GM12878 (cell line): ENCODE measurements at regions not wholly inside any gene's neighbourhood (a gene's known extent, or its start where the extent isn't known, plus 50 kb on each side); places are given as distances from the start of the nearest gene placed in this dataset.

ENCODE experiments used
- ATAC-seq: fragments of 200-7000 bp; cut with Tn5 transposase; 3 replicates; pipeline ENCODE4 v1.9.1; 2020; ENCODE audit warnings: mild to moderate bottlenecking, moderate library complexity
- BruUV-seq: library from RNA; stranded (reverse); fragments of 400-500 nt; replicated peaks from 2 replicates; lab custom pipeline; 2021; lab: Mats Ljungman, UMichigan
- CTCF ChIA-PET: fragments of 300-600 bp; sonication (Branson Sonifier 250); formaldehyde crosslinking; extraction: SDS; loops from one replicate; lab custom pipeline; 2021; ENCODE audit warnings: inconsistent platforms; lab: Yijun Ruan, JAX
- POLR2A ChIA-PET: fragments of 350-600 bp; formaldehyde crosslinking; extraction: SDS; loops from one replicate; lab custom pipeline; 2021; ENCODE audit warnings: inconsistent platforms; lab: Charles Lee
- RAD21 ChIA-PET: fragments of 300-600 bp; sonication (Branson Sonifier 250); formaldehyde crosslinking; loops from one replicate; lab custom pipeline; 2023; ENCODE audit warnings: antibody characterized with exemption; ENCODE audit not compliant: unreplicated experiment; lab: Charles Lee
- SMC1A ChIA-PET: fragments of 300-600 bp; sonication (Branson Sonifier 250); formaldehyde crosslinking; loops from one replicate; lab custom pipeline; 2023; ENCODE audit not compliant: unreplicated experiment, uncharacterized antibody; lab: Charles Lee
- DNase-seq: peaks from one replicate; pipeline ENCODE4 v3.0.0-alpha.2; 2011; ENCODE audit warnings: low read depth, low spot score
- FAIRE-seq: peaks from 3 replicates; lab custom pipeline; 2011; peaks lifted over from hg19 to GRCh38; lab: Jason Lieb, UNC
- H2AFZ ChIP-seq: 2 replicates; pipeline ENCODE4 v1.6.0; 2011; ENCODE audit warnings: low read depth, low read length, control low read depth; ENCODE audit not compliant: control insufficient read depth
- H3K27ac ChIP-seq: 2 replicates; pipeline ENCODE4 v1.5.1; 2011; ENCODE audit warnings: control low read depth; ENCODE audit not compliant: control insufficient read depth, insufficient read depth
- H3K27me3 ChIP-seq, 2 experiments: replicated peaks in 1 of 2; 2 replicates each; pipeline versions ENCODE4 v1.6.0 to v1.6.1; 2011; ENCODE audit warnings: low read length in 1 of 2; ENCODE audit not compliant: control insufficient read depth in 2 of 2, insufficient read depth in 2 of 2
- H3K36me3 ChIP-seq, 2 experiments: 2 replicates each; pipeline ENCODE4 v1.5.1; 2011; ENCODE audit warnings: low read length in 1 of 2; ENCODE audit not compliant: control insufficient read depth in 2 of 2, insufficient read depth in 2 of 2
- H3K4me1 ChIP-seq: 2 replicates; pipeline ENCODE4 v1.6.1; 2011; ENCODE audit warnings: mild to moderate bottlenecking, low read length, moderate library complexity, mixed read lengths; ENCODE audit not compliant: control insufficient read depth, insufficient read depth
- H3K4me2 ChIP-seq: 2 replicates; pipeline ENCODE4 v1.6.0; 2011; ENCODE audit warnings: control low read depth; ENCODE audit not compliant: control insufficient read depth, insufficient read depth
- H3K4me3 ChIP-seq: fragments of 200-600 bp; sonication (generic); 2 replicates; pipeline ENCODE4 v1.5.1; 2016
- H3K79me2 ChIP-seq: 2 replicates; pipeline ENCODE4 v1.6.0; 2011; ENCODE audit warnings: low read length; ENCODE audit not compliant: control insufficient read depth, insufficient read depth
- H3K9ac ChIP-seq: 2 replicates; pipeline ENCODE4 v1.8.0; 2011; ENCODE audit warnings: low read length, control low read depth, mixed read lengths; ENCODE audit not compliant: control insufficient read depth, insufficient read depth
- H3K9me3 ChIP-seq: replicated peaks from 3 replicates; pipeline ENCODE4 v1.5.1; 2011; ENCODE audit warnings: mild to moderate bottlenecking, low read length; ENCODE audit not compliant: control insufficient read depth, insufficient read depth
- H4K20me1 ChIP-seq: 2 replicates; pipeline ENCODE4 v1.6.0; 2011; ENCODE audit not compliant: control insufficient read depth, insufficient read depth
- BACH1 ChIP-seq: fragments of 450-650 bp; IDR thresholded peaks from 2 replicates; pipeline ENCODE4 v1.6.1; 2017; ENCODE audit warnings: mild to moderate bottlenecking, borderline replicate concordance
- CBX5 ChIP-seq: sonication (generic); IDR thresholded peaks from 2 replicates; pipeline ENCODE4 v1.6.1; 2016; ENCODE audit warnings: low read depth, moderate library complexity, mild to moderate bottlenecking, inconsistent platforms
- CEBPZ ChIP-seq: fragments of 150-350 bp; IDR thresholded peaks from 2 replicates; pipeline ENCODE4 v1.6.1; 2016; ENCODE audit warnings: low read depth, low read length
- HDGF ChIP-seq: fragments of 450-650 bp; IDR thresholded peaks from 2 replicates; pipeline ENCODE4 v1.6.1; 2016; ENCODE audit warnings: antibody characterized with exemption
- NFIC ChIP-seq: IDR thresholded peaks from 2 replicates; pipeline ENCODE4 v1.6.1; 2012; ENCODE audit warnings: low read depth, mild to moderate bottlenecking, inconsistent platforms, low read length, moderate library complexity
- NRF1 ChIP-seq: conservative IDR thresholded peaks from 2 replicates; pipeline ENCODE4 v1.6.1; 2011; ENCODE audit warnings: mild to moderate bottlenecking, low read depth, low read length, improper control_type of control experiment
- REST ChIP-seq: IDR thresholded peaks from 2 replicates; pipeline ENCODE4 v1.6.1; 2012; ENCODE audit warnings: mild to moderate bottlenecking, low read depth, low read length
- ZNF207 ChIP-seq: fragments of 450-650 bp; IDR thresholded peaks from 2 replicates; pipeline ENCODE4 v1.6.1; 2014; ENCODE audit warnings: antibody characterized with exemption, mild to moderate bottlenecking, borderline replicate concordance
- ZNF274 ChIP-seq: IDR thresholded peaks from one replicate; pipeline ENCODE4 v1.8.0; 2011; ENCODE audit not compliant: insufficient read length, insufficient read depth
- whole genome bisulfite sequencing: methylation state at CpG from one replicate; pipeline ENCODE4 v1.1.6; 2016; ENCODE audit warnings: low lambda C conversion rate; ENCODE audit not compliant: insufficient replicate concordance, insufficient coverage; ENCODE audit errors: missing lambda C conversion rate; 5-methylcytosine and 5-hydroxymethylcytosine counted together
- in situ Hi-C: fragments of 300-500 bp; cut with MboI; formaldehyde crosslinking; loops from 9 replicates; pipeline ENCODE4 v1.14.3; 2018; ENCODE audit warnings: mixed read lengths
- intact Hi-C: fragments of 100-400 bp; cut with micrococcal nuclease; formaldehyde crosslinking; loops from one replicate; pipeline ENCODE4 v1.14.2; 2022; ENCODE audit not compliant: unreplicated experiment
- TF ChIP-seq, protein P1 (sequence below): fragments of 450-650 bp; IDR thresholded peaks from 2 replicates; pipeline ENCODE4 v1.6.1; 2018; ENCODE audit warnings: borderline replicate concordance, mild to moderate bottlenecking; ENCODE audit not compliant: partially characterized antibody

- ChIA-PET CTCF (no interaction called here), POLR2A (interaction anchor here (0.8 kb wide), 1 partner anchor 100 kb away, joined by 5 read pairs; no protein-coding TSS in a partner anchor), SMC1A (no interaction called here), RAD21 (no interaction called here)
- Histone ChIP-seq H3K4me2 (no peak overlapping the region), H3K9me3 (no peaks in the 10 kb centered on the region), H3K79me2 (no peaks in the 10 kb centered on the region), H3K36me3 (no peaks in the 10 kb centered on the region), H2AFZ (no peak overlapping the region), H3K9ac (no peak overlapping the region), H3K4me1 (no peaks in the 10 kb centered on the region), H3K4me3 (no peak overlapping the region), H3K27ac (no peak overlapping the region), H3K27me3 (no peaks in the 10 kb centered on the region), H4K20me1 (no peaks in the 10 kb centered on the region)
- no peak for FAIRE-seq
- no peak for DNase-seq
- in situ Hi-C loops: no loop called here
- intact Hi-C loops: no loop called here
- TF ChIP-seq HDGF (no peak), ZNF207 (no peak), CEBPZ (no peak), ZNF274 (no peak), REST (no peak), NRF1 (no peak), CBX5 (no peak), BACH1 (no peak), NFIC (no peak)
- TF ChIP-seq, protein P1, sequence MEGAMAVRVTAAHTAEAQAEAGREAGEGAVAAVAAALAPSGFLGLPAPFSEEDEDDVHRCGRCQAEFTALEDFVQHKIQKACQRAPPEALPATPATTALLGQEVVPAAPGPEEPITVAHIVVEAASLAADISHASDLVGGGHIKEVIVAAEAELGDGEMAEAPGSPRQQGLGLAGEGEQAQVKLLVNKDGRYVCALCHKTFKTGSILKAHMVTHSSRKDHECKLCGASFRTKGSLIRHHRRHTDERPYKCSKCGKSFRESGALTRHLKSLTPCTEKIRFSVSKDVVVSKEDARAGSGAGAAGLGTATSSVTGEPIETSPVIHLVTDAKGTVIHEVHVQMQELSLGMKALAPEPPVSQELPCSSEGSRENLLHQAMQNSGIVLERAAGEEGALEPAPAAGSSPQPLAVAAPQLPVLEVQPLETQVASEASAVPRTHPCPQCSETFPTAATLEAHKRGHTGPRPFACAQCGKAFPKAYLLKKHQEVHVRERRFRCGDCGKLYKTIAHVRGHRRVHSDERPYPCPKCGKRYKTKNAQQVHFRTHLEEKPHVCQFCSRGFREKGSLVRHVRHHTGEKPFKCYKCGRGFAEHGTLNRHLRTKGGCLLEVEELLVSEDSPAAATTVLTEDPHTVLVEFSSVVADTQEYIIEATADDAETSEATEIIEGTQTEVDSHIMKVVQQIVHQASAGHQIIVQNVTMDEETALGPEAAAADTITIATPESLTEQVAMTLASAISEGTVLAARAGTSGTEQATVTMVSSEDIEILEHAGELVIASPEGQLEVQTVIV: no peak
- no TSS peak for BruUV-seq
- ATAC-seq: no peak
- WGBS: 63% methylated on average over 9 of the region's 9 CpGs
Measured at GRCh38 chr2:163459986-163460385, 275.8 kb downstream of the FIGN start.
